ENCODE measurements at regions not wholly inside any gene's neighbourhood (a gene's known extent, or its start where the extent isn't known, plus 50 kb on each side); places are given as distances from the start of the nearest gene placed in this dataset.
A peak's percentile ranks its signal among the peaks of the same experiment; 100 is the strongest.

DNA sequence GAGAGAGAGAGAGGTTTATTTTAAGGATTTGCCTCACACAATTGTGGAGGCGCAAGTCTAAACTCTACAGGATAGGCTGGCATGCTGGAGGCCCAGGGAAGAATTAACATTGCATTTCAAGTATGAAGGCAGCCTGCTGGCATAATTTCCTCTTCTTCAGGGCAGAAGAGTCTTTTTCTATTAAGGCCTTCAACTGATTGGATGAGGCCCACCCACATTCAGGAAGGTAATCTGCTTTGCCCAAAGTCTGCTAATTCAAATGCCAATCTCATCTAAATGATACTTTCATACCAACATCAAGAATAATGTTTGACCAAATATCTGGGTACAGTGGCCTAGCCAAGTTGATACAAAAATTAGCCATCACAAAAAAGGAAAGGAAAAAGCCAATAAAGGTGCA lies 258.1 kb upstream of the MDFIC2 start:
- WGBS (ENCODE audit: insufficient coverage): no CpG with 5 or more reads among the region's 1 CpG
- H3K4me3 ChIP-seq (ENCODE audit: low read depth, low read length): no peak overlapping the region
- no peak for DNase-seq (ENCODE audit: low read depth in 4 of 6, low spot score in 6 of 6)

GRCh38 chr3:70568626-70569025 lies 256.2 kb upstream of the MDFIC2 start:
- H3K27me3 ChIP-seq (ENCODE audit: control insufficient read depth, insufficient read depth, low read length): no peaks in the 10 kb centered on the region
- WGBS (ENCODE audit: insufficient coverage): 86% methylated on average over 5 of the region's 7 CpGs
- no peak overlapping the region for H3K27ac ChIP-seq (ENCODE audit: low read depth, low read length)
- no peaks in the 10 kb centered on the region for H3K4me1 ChIP-seq (ENCODE audit: control insufficient read depth, insufficient read depth, low read length)
- H3K9me3 ChIP-seq (ENCODE audit: control insufficient read depth, insufficient read depth, low read length): peaks cover 3% of the 10 kb centered on the region
- peak in 1 of 6 donors; percentile 69 for DNase-seq (ENCODE audit: low read depth in 4 of 6, low spot score in 6 of 6)
- H3K36me3 ChIP-seq (ENCODE audit: control insufficient read depth, insufficient read depth, low read length): no peaks in the 10 kb centered on the region
- H3K4me3 ChIP-seq (ENCODE audit: low read depth, low read length): no peak overlapping the region

More for the DNA sequence above, 258.1 kb upstream of the MDFIC2 start:
- no peak overlapping the region for H3K27ac ChIP-seq (ENCODE audit: low read depth, low read length)
- H3K4me1 ChIP-seq (ENCODE audit: control insufficient read depth, insufficient read depth, low read length): no peaks in the 10 kb centered on the region
- no peaks in the 10 kb centered on the region for H3K27me3 ChIP-seq (ENCODE audit: control insufficient read depth, insufficient read depth, low read length)
- peaks cover 3% of the 10 kb centered on the region for H3K9me3 ChIP-seq (ENCODE audit: control insufficient read depth, insufficient read depth, low read length)
- H3K36me3 ChIP-seq (ENCODE audit: control insufficient read depth, insufficient read depth, low read length): no peaks in the 10 kb centered on the region

DNA sequence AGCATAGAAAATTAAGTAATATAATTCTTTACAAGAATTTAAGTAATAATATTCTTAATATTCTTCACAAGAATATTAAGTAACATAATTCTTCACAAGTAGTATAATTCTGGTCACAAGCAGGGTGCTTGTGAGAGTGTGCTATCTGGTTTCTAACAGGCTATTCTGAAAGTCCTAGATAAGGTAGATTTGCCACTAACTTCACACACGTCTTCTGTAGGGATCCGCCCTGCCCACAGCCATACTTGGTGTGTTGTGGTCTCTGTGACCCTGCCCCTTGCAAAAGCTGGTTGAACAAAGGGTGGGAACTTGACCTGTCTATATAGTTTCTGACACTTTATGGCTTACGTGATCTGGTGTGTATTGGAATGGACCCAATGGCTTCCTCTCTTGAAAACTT lies 253.4 kb upstream of the MDFIC2 start:
- Histone ChIP-seq H3K36me3 (ENCODE audit: control insufficient read depth, insufficient read depth, low read length) (no peaks in the 10 kb centered on the region), H3K27me3 (ENCODE audit: control insufficient read depth, insufficient read depth, low read length) (no peaks in the 10 kb centered on the region), H3K4me3 (ENCODE audit: low read depth, low read length) (no peak overlapping the region), H3K9me3 (ENCODE audit: control insufficient read depth, insufficient read depth, low read length) (peaks cover 3% of the 10 kb centered on the region), H3K4me1 (ENCODE audit: control insufficient read depth, insufficient read depth, low read length) (no peaks in the 10 kb centered on the region), H3K27ac (ENCODE audit: low read depth, low read length) (no peak overlapping the region)
- WGBS (ENCODE audit: insufficient coverage): 100% methylated on average over 2 of the region's 3 CpGs
- no peak for DNase-seq (ENCODE audit: low read depth in 4 of 6, low spot score in 6 of 6)

GRCh38 chr3:70564552-70564951 lies 252.1 kb upstream of the MDFIC2 start:
- no peak for DNase-seq (ENCODE audit: low read depth in 4 of 6, low spot score in 6 of 6)
- Histone ChIP-seq H3K4me1 (ENCODE audit: control insufficient read depth, insufficient read depth, low read length) (no peaks in the 10 kb centered on the region), H3K27me3 (ENCODE audit: control insufficient read depth, insufficient read depth, low read length) (no peaks in the 10 kb centered on the region), H3K36me3 (ENCODE audit: control insufficient read depth, insufficient read depth, low read length) (no peaks in the 10 kb centered on the region), H3K9me3 (ENCODE audit: control insufficient read depth, insufficient read depth, low read length) (no peaks in the 10 kb centered on the region), H3K27ac (ENCODE audit: low read depth, low read length) (no peak overlapping the region), H3K4me3 (ENCODE audit: low read depth, low read length) (no peak overlapping the region)
- 83% methylated on average over 1 of the region's 3 CpGs for WGBS (ENCODE audit: insufficient coverage)

DNA sequence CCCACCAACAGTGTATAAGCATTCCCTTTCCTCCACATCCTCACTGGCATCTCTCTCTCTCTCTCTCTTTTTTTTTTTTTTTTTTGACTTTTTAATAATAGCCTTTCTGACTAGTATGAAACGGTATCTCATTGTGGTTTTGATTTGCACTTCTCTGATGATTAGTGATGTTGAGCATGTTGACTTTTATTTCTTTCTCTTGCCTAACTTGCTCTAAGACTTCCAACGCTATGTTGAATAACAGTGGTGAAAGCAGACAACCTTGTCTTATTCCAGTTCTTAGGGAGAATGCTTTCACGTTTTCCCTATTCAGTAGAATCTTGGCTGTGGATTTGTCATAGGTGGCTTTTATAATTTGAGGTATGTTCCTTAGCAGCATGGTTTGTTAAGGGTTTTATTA lies 249.4 kb upstream of the MDFIC2 start:
- WGBS (ENCODE audit: insufficient coverage): 83% methylated on average over 1 of the region's 3 CpGs
- H3K9me3 ChIP-seq (ENCODE audit: control insufficient read depth, insufficient read depth, low read length): no peaks in the 10 kb centered on the region
- no peaks in the 10 kb centered on the region for H3K4me1 ChIP-seq (ENCODE audit: control insufficient read depth, insufficient read depth, low read length)
- H3K4me3 ChIP-seq (ENCODE audit: low read depth, low read length): no peak overlapping the region
- H3K27me3 ChIP-seq (ENCODE audit: control insufficient read depth, insufficient read depth, low read length): no peaks in the 10 kb centered on the region
- H3K36me3 ChIP-seq (ENCODE audit: control insufficient read depth, insufficient read depth, low read length): no peaks in the 10 kb centered on the region
- no peak for DNase-seq (ENCODE audit: low read depth in 4 of 6, low spot score in 6 of 6)
- H3K27ac ChIP-seq (ENCODE audit: low read depth, low read length): no peak overlapping the region

GRCh38 chr3:70558956-70559355 lies 246.5 kb upstream of the MDFIC2 start:
- no peaks in the 10 kb centered on the region for H3K27me3 ChIP-seq (ENCODE audit: control insufficient read depth, insufficient read depth, low read length)
- H3K9me3 ChIP-seq (ENCODE audit: control insufficient read depth, insufficient read depth, low read length): no peaks in the 10 kb centered on the region
- no peak overlapping the region for H3K4me3 ChIP-seq (ENCODE audit: low read depth, low read length)
- no peak for DNase-seq (ENCODE audit: low read depth in 4 of 6, low spot score in 6 of 6)
- H3K27ac ChIP-seq (ENCODE audit: low read depth, low read length): no peak overlapping the region
- H3K36me3 ChIP-seq (ENCODE audit: control insufficient read depth, insufficient read depth, low read length): no peaks in the 10 kb centered on the region
- H3K4me1 ChIP-seq (ENCODE audit: control insufficient read depth, insufficient read depth, low read length): no peaks in the 10 kb centered on the region
- no CpG with 5 or more reads among the region's 2 CpGs for WGBS (ENCODE audit: insufficient coverage)

GRCh38 chr3:70557976-70558375 lies 245.5 kb upstream of the MDFIC2 start:
- H3K9me3 ChIP-seq (ENCODE audit: control insufficient read depth, insufficient read depth, low read length): no peaks in the 10 kb centered on the region
- DNase-seq (ENCODE audit: low read depth in 4 of 6, low spot score in 6 of 6): no peak
- WGBS (ENCODE audit: insufficient coverage): no CpG with 5 or more reads among the region's 2 CpGs
- H3K36me3 ChIP-seq (ENCODE audit: control insufficient read depth, insufficient read depth, low read length): no peaks in the 10 kb centered on the region
- no peak overlapping the region for H3K4me3 ChIP-seq (ENCODE audit: low read depth, low read length)
- H3K27me3 ChIP-seq (ENCODE audit: control insufficient read depth, insufficient read depth, low read length): no peaks in the 10 kb centered on the region
- H3K27ac ChIP-seq (ENCODE audit: low read depth, low read length): no peak overlapping the region
- no peaks in the 10 kb centered on the region for H3K4me1 ChIP-seq (ENCODE audit: control insufficient read depth, insufficient read depth, low read length)

GRCh38 chr3:70556056-70556455 lies 243.6 kb upstream of the MDFIC2 start:
- H3K4me1 ChIP-seq (ENCODE audit: control insufficient read depth, insufficient read depth, low read length): no peaks in the 10 kb centered on the region
- no peaks in the 10 kb centered on the region for H3K27me3 ChIP-seq (ENCODE audit: control insufficient read depth, insufficient read depth, low read length)

DNA sequence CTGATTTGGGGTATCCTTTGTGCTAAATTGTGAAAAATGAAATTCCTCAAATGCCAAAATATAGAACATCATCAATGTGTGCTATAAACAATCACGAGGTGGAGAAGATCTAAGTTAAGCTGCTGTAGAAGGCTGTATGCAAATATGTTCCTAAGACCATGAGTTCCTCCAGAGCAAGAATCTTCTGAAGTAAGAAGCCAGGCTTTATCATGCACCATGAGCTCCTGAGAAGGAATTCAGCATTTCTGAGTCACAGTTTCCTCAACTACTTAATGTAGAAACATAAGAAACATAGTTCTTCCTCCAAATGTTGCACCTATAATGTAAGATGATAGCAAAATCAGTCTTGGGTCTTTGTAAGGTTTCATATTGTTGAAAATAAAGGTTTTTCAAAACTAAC lies 241.7 kb upstream of the MDFIC2 start:
- DNase-seq (ENCODE audit: low read depth in 4 of 6, low spot score in 6 of 6): no peak
- no peak overlapping the region for H3K4me3 ChIP-seq (ENCODE audit: low read depth, low read length)
- WGBS (ENCODE audit: insufficient coverage): no CpG with 5 or more reads among the region's 1 CpG
- no peak overlapping the region for H3K27ac ChIP-seq (ENCODE audit: low read depth, low read length)
- no peaks in the 10 kb centered on the region for H3K36me3 ChIP-seq (ENCODE audit: control insufficient read depth, insufficient read depth, low read length)
- H3K27me3 ChIP-seq (ENCODE audit: control insufficient read depth, insufficient read depth, low read length): no peaks in the 10 kb centered on the region
- H3K9me3 ChIP-seq (ENCODE audit: control insufficient read depth, insufficient read depth, low read length): peaks cover 2% of the 10 kb centered on the region
- no peaks in the 10 kb centered on the region for H3K4me1 ChIP-seq (ENCODE audit: control insufficient read depth, insufficient read depth, low read length)

More at GRCh38 chr3:70556056-70556455, 243.6 kb upstream of the MDFIC2 start:
- no peak overlapping the region for H3K4me3 ChIP-seq (ENCODE audit: low read depth, low read length)
- H3K9me3 ChIP-seq (ENCODE audit: control insufficient read depth, insufficient read depth, low read length): no peaks in the 10 kb centered on the region
- H3K36me3 ChIP-seq (ENCODE audit: control insufficient read depth, insufficient read depth, low read length): no peaks in the 10 kb centered on the region
- WGBS (ENCODE audit: insufficient coverage): 100% methylated on average over 1 of the region's 3 CpGs
- no peak overlapping the region for H3K27ac ChIP-seq (ENCODE audit: low read depth, low read length)
- peak in 1 of 6 donors; percentile 24 for DNase-seq (ENCODE audit: low read depth in 4 of 6, low spot score in 6 of 6)

- no peak overlapping the region for H3K27ac ChIP-seq (ENCODE audit: low read depth, low read length)
- WGBS (ENCODE audit: insufficient coverage): 69% methylated on average over 9 of the region's 9 CpGs
- peak in 1 of 6 donors; percentile 12 for DNase-seq (ENCODE audit: low read depth in 4 of 6, low spot score in 6 of 6)
- no peaks in the 10 kb centered on the region for H3K27me3 ChIP-seq (ENCODE audit: control insufficient read depth, insufficient read depth, low read length)
- no peak overlapping the region for H3K4me3 ChIP-seq (ENCODE audit: low read depth, low read length)
- H3K4me1 ChIP-seq (ENCODE audit: control insufficient read depth, insufficient read depth, low read length): no peaks in the 10 kb centered on the region
- H3K36me3 ChIP-seq (ENCODE audit: control insufficient read depth, insufficient read depth, low read length): no peaks in the 10 kb centered on the region
- peaks cover 2% of the 10 kb centered on the region for H3K9me3 ChIP-seq (ENCODE audit: control insufficient read depth, insufficient read depth, low read length)
Observed at GRCh38 chr3:70550723-70551319, 238.4 kb upstream of the MDFIC2 start.

All from spinal cord (tissue), 9 donors.